ENCODE measurements at regions not wholly inside any gene's neighbourhood (a gene's known extent, or its start where the extent isn't known, plus 50 kb on each side); places are given as distances from the start of the nearest gene placed in this dataset.

DNA sequence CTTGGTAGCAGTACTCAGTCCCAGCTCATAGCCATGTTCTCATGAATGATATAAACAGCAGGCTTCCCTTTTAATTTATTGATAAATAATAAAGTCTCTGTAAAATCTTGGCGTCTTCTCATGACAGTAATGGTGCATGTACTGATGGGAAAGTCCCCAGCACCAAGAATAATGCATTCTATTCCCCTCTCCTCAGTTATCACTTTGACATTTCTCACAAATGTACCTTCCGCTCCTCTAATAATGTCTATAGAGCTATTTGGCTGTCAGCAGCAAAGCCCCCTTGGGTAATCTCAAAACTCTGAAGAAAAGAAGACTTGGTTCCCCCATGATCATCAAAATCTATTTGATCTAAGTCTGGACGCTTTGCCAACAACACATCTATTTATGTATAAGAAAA lies 185.0 kb upstream of the SPTLC3 start:
- ChIA-PET POLR2A (no interaction called here), CTCF (no interaction called here)
- Mint-ChIP-seq H3K4me3 (no peak overlapping the region), H3K4me1 (no peaks in the 10 kb centered on the region), H3K27ac (no peak overlapping the region), H3K9me3 (ENCODE audit: insufficient read depth) (peaks cover 3% of the 10 kb centered on the region), H3K27me3 (no peaks in the 10 kb centered on the region)
- intact Hi-C loops (cut with micrococcal nuclease) = no loop called here
- DNase-seq (no peak), ATAC-seq (ENCODE audit: low read depth) (no peak)
- Histone ChIP-seq H3K36me3 (replicated peaks in 1 of 2; ENCODE audit: control extremely low read depth in 1 of 2, control insufficient read depth in 1 of 2, extremely low read depth in 1 of 2, insufficient read depth in 2 of 2, low read length in 1 of 2) (no peaks in the 10 kb centered on the region), H3K4me2 (replicated peaks; ENCODE audit: low read depth, low read length, poor library complexity, severe bottlenecking) (no peak overlapping the region), H3K4me3 (ENCODE audit: control extremely low read depth in 1 of 5, extremely low read depth in 1 of 5, insufficient read depth in 1 of 5, low read depth in 2 of 5, low read length in 4 of 5) (no peak overlapping the region), H3K9me3 (ENCODE audit: control extremely low read depth in 1 of 3, control insufficient read depth in 2 of 3, insufficient read depth in 1 of 3, low read length in 2 of 3) (no peaks in the 10 kb centered on the region), H3K9ac (ENCODE audit: low read length) (no peak overlapping the region), H4K20me1 (ENCODE audit: control insufficient read depth, insufficient read depth, low read length, poor library complexity, severe bottlenecking) (no peaks in the 10 kb centered on the region), H2AFZ (ENCODE audit: insufficient read depth, low read depth, low read length, poor library complexity, severe bottlenecking) (no peak overlapping the region), H3K27me3 (replicated peaks in 1 of 4; ENCODE audit: control extremely low read depth in 1 of 4, control insufficient read depth in 3 of 4, insufficient read depth in 4 of 4, low read length in 3 of 4) (no peaks in the 10 kb centered on the region), H3K27ac (ENCODE audit: low read length in 2 of 2) (no peak overlapping the region), H3K79me2 (ENCODE audit: control insufficient read depth, insufficient read depth, low read length) (no peaks in the 10 kb centered on the region), H3K4me1 (ENCODE audit: control insufficient read depth in 2 of 2, insufficient read depth in 2 of 2, low read length in 2 of 2) (no peaks in the 10 kb centered on the region)
- no CpG with 5 or more reads among the region's 3 CpGs for WGBS (ENCODE audit: insufficient coverage)
- no peak for TF ChIP-seq EZH2 (IDR thresholded peaks at IDR 0.05; ENCODE audit: borderline replicate concordance, insufficient read depth, low read depth, low read length, poor library complexity, severe bottlenecking)
- TF ChIP-seq, protein P1, sequence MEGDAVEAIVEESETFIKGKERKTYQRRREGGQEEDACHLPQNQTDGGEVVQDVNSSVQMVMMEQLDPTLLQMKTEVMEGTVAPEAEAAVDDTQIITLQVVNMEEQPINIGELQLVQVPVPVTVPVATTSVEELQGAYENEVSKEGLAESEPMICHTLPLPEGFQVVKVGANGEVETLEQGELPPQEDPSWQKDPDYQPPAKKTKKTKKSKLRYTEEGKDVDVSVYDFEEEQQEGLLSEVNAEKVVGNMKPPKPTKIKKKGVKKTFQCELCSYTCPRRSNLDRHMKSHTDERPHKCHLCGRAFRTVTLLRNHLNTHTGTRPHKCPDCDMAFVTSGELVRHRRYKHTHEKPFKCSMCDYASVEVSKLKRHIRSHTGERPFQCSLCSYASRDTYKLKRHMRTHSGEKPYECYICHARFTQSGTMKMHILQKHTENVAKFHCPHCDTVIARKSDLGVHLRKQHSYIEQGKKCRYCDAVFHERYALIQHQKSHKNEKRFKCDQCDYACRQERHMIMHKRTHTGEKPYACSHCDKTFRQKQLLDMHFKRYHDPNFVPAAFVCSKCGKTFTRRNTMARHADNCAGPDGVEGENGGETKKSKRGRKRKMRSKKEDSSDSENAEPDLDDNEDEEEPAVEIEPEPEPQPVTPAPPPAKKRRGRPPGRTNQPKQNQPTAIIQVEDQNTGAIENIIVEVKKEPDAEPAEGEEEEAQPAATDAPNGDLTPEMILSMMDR (IDR thresholded peaks at IDR 0.05) = no peak

DNA sequence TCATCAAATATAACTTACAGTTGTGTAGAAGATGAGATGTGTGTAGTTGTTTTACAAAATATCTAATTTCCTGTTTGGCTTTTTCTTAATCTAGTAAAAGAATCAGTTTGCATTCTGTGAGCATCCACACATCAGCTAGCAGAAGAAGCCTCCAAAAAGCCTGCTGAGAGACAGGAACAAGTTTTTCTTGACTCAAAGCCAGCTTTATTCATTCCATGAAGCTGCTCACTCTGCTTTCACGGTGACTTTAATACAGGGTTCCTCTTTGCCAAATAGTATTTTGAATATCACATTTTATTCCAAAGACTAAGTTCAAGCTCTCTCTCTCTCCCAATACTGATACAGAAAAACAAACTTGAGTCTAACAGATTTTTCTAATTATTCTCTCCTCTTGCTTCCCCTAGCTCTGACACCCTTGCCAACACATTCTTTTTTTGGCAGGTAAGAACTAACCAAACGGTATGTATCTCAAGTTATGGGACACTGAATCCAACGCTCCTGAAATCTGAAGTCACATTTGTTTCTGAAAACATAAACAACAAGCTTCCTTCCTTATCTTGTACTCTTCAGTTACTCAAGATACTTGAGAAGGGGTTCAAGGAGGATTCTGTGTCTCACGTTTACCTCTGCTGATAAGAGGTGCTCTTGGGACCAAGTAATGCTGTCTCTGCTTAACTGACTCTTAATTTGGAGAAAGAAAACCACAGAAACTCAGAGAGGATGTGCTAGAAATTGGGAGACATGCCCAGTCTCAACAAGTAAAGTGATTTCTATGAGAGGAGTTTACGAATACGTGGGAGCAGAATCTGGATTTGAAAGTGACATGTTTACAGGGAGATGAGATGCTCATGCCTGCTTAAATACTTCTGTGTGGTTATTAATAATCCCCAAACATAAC lies 184.2 kb upstream of the SPTLC3 start:
- no peaks in the 10 kb centered on the region for H3K4me1 Mint-ChIP-seq
- CTCF ChIA-PET = no interaction called here
- Histone ChIP-seq H3K27me3 (replicated peaks in 1 of 4; ENCODE audit: control extremely low read depth in 1 of 4, control insufficient read depth in 3 of 4, insufficient read depth in 4 of 4, low read length in 3 of 4) (no peaks in the 10 kb centered on the region), H3K79me2 (ENCODE audit: control insufficient read depth, insufficient read depth, low read length) (no peaks in the 10 kb centered on the region), H2AFZ (ENCODE audit: insufficient read depth, low read depth, low read length, poor library complexity, severe bottlenecking) (no peak overlapping the region), H3K36me3 (replicated peaks in 1 of 2; ENCODE audit: control extremely low read depth in 1 of 2, control insufficient read depth in 1 of 2, extremely low read depth in 1 of 2, insufficient read depth in 2 of 2, low read length in 1 of 2) (no peaks in the 10 kb centered on the region), H3K4me2 (replicated peaks; ENCODE audit: low read depth, low read length, poor library complexity, severe bottlenecking) (no peak overlapping the region), H3K9me3 (ENCODE audit: control extremely low read depth in 1 of 3, control insufficient read depth in 2 of 3, insufficient read depth in 1 of 3, low read length in 2 of 3) (no peaks in the 10 kb centered on the region), H4K20me1 (ENCODE audit: control insufficient read depth, insufficient read depth, low read length, poor library complexity, severe bottlenecking) (no peaks in the 10 kb centered on the region), H3K27ac (ENCODE audit: low read length in 2 of 2) (no peak overlapping the region), H3K9ac (ENCODE audit: low read length) (no peak overlapping the region), H3K4me3 (ENCODE audit: control extremely low read depth in 1 of 5, extremely low read depth in 1 of 5, insufficient read depth in 1 of 5, low read depth in 2 of 5, low read length in 4 of 5) (no peak overlapping the region), H3K4me1 (ENCODE audit: control insufficient read depth in 2 of 2, insufficient read depth in 2 of 2, low read length in 2 of 2) (no peaks in the 10 kb centered on the region)
- ATAC-seq (ENCODE audit: low read depth) = no peak
- WGBS (ENCODE audit: insufficient coverage) = 84% methylated on average over 4 of the region's 6 CpGs
- no peak for TF ChIP-seq EZH2 (IDR thresholded peaks at IDR 0.05; ENCODE audit: borderline replicate concordance, insufficient read depth, low read depth, low read length, poor library complexity, severe bottlenecking)
- TF ChIP-seq, protein P1 (IDR thresholded peaks at IDR 0.05) = no peak
- no peak overlapping the region for H3K27ac Mint-ChIP-seq
- DNase-seq = no peak
- peaks cover 3% of the 10 kb centered on the region for H3K9me3 Mint-ChIP-seq (ENCODE audit: insufficient read depth)
- H3K27me3 Mint-ChIP-seq = no peaks in the 10 kb centered on the region
- POLR2A ChIA-PET = no interaction called here
- intact Hi-C loops (cut with micrococcal nuclease) = no loop called here
- no peak overlapping the region for H3K4me3 Mint-ChIP-seq

Data from B cell (primary cell).